OCI-LY1 (cell line): ENCODE measurements at regions not wholly inside any gene's neighbourhood (a gene's known extent, or its start where the extent isn't known, plus 50 kb on each side); places are given as distances from the start of the nearest gene placed in this dataset.

Experiments
- CTCF ChIP-seq: fragments of 200-600 bp; sonication (generic), shearing (Covaris generic); IDR thresholded peaks from 2 replicates; pipeline ENCODE4 v1.5.1; 2017; ENCODE audit warnings: mild to moderate bottlenecking, antibody characterized with exemption, low read length, moderate library complexity, mixed read lengths
- EZH2 ChIP-seq: fragments of 200-600 bp; sonication (generic), shearing (Covaris generic); IDR thresholded peaks from 2 replicates; pipeline ENCODE4 v1.8.0; 2017; ENCODE audit warnings: borderline replicate concordance, mixed run types, mild to moderate bottlenecking, antibody characterized with exemption, low read length, moderate library complexity, mixed read lengths

GRCh38 chr2:241970716-241971115 lies 101.2 kb downstream of the RTP5 start:
- TF ChIP-seq CTCF (no peak), EZH2 (no peak)
